HG03108 (cell line): ENCODE measurements at regions not wholly inside any gene's neighbourhood (a gene's known extent, or its start where the extent isn't known, plus 50 kb on each side); places are given as distances from the start of the nearest gene placed in this dataset.

Experiments used
- ATAC-seq: cut with Tn5 transposase; IDR thresholded peaks from one replicate; pipeline ENCODE4 v1.9.1; 2021; ENCODE audit warnings: moderate library complexity; ENCODE audit not compliant: unreplicated experiment

GRCh38 chr3:176933704-176934103 is 263.6 kb downstream of the TBL1XR1 start:
- no peak for ATAC-seq

GRCh38 chr3:176932433-176932832 is 264.8 kb downstream of the TBL1XR1 start:
- no peak for ATAC-seq

GRCh38 chr3:176931991-176932390 is 265.3 kb downstream of the TBL1XR1 start:
- ATAC-seq = no peak

GRCh38 chr3:176930942-176931341 is 266.3 kb downstream of the TBL1XR1 start:
- ATAC-seq = no peak

GRCh38 chr3:176928582-176928931 is 268.7 kb downstream of the TBL1XR1 start:
- no peak for ATAC-seq

- no peak for ATAC-seq
These were observed 269.3 kb downstream of the TBL1XR1 start for GRCh38 chr3:176927706-176928581.

GRCh38 chr3:176927280-176927679 is 270.0 kb downstream of the TBL1XR1 start:
- no peak for ATAC-seq

- no peak for ATAC-seq
These were observed 270.6 kb downstream of the TBL1XR1 start for GRCh38 chr3:176926688-176927087.

GRCh38 chr3:176926034-176926433 is 271.2 kb downstream of the TBL1XR1 start:
- no peak for ATAC-seq

GRCh38 chr3:176920766-176921160 is 276.5 kb downstream of the TBL1XR1 start:
- ATAC-seq = no peak

- no peak for ATAC-seq
These were observed 277.2 kb downstream of the TBL1XR1 start for GRCh38 chr3:176919836-176920765.

- no peak for ATAC-seq
These were observed 280.5 kb downstream of the TBL1XR1 start for GRCh38 chr3:176916777-176917176.

- ATAC-seq = no peak
These were observed 282.5 kb downstream of the TBL1XR1 start for GRCh38 chr3:176914764-176915163.

- ATAC-seq = no peak
These were observed 285.7 kb downstream of the TBL1XR1 start for GRCh38 chr3:176911579-176911978.

GRCh38 chr3:176909044-176909443 is 288.2 kb downstream of the TBL1XR1 start:
- no peak for ATAC-seq

- ATAC-seq = no peak
These were observed 291.0 kb downstream of the TBL1XR1 start for GRCh38 chr3:176906046-176906905.

- ATAC-seq = no peak
These were observed 292.0 kb downstream of the TBL1XR1 start for GRCh38 chr3:176905331-176905730.

- ATAC-seq = no peak
These were observed 292.8 kb downstream of the TBL1XR1 start for GRCh38 chr3:176904506-176904905.

- no peak for ATAC-seq
These were observed 300.6 kb downstream of the TBL1XR1 start for GRCh38 chr3:176896640-176897039.

GRCh38 chr3:176896165-176896564 is 301.1 kb downstream of the TBL1XR1 start:
- no peak for ATAC-seq

GRCh38 chr3:176879710-176880109 is 317.6 kb downstream of the TBL1XR1 start:
- ATAC-seq = no peak
